Small intestine (tissue), 7 donors: ENCODE measurements at regions not wholly inside any gene's neighbourhood (a gene's known extent, or its start where the extent isn't known, plus 50 kb on each side); places are given as distances from the start of the nearest gene placed in this dataset.

Source experiments
- DNase-seq, 2 donors: peaks; one replicate each; pipeline versions ENCODE4 v3.0.0 to v3.0.0-alpha.2; 2013
- FAIRE-seq: peaks from 2 replicates; lab custom pipeline; 2012; peaks lifted over from hg19 to GRCh38; lab: Jason Lieb, UNC
- H3K27ac ChIP-seq, 3 donors: one replicate each; pipeline ENCODE4 v1.5.1; 2013; ENCODE audit warnings: low read length in 2 of 3, mild to moderate bottlenecking in 2 of 3, control low read depth in 1 of 3, inconsistent platforms in 1 of 3, low read depth in 1 of 3, moderate library complexity in 1 of 3
- H3K27me3 ChIP-seq, 3 donors: one replicate each; pipeline ENCODE4 v1.6.1; 2013; ENCODE audit warnings: low read length in 3 of 3, inconsistent platforms in 1 of 3; ENCODE audit not compliant: control insufficient read depth in 3 of 3, insufficient read depth in 3 of 3
- H3K36me3 ChIP-seq, 3 donors: one replicate each; pipeline ENCODE4 v1.6.1; 2013; ENCODE audit warnings: low read length in 3 of 3, inconsistent platforms in 1 of 3, low read depth in 1 of 3, mild to moderate bottlenecking in 1 of 3, moderate library complexity in 1 of 3; ENCODE audit not compliant: control insufficient read depth in 3 of 3, insufficient read depth in 2 of 3
- H3K4me1 ChIP-seq, 3 donors: one replicate each; pipeline ENCODE4 v1.6.1; 2013; ENCODE audit warnings: low read length in 2 of 3, inconsistent platforms in 1 of 3, low read depth in 1 of 3, mild to moderate bottlenecking in 1 of 3, moderate library complexity in 1 of 3; ENCODE audit not compliant: control insufficient read depth in 3 of 3, insufficient read depth in 2 of 3
- H3K4me3 ChIP-seq, 3 donors: one replicate each; pipeline ENCODE4 v1.5.1; 2013; ENCODE audit warnings: low read length in 3 of 3, control low read depth in 1 of 3, inconsistent platforms in 1 of 3, low read depth in 1 of 3, mild to moderate bottlenecking in 1 of 3, moderate library complexity in 1 of 3
- H3K9me3 ChIP-seq, 2 donors: one replicate each; pipeline ENCODE4 v1.6.1; 2013; ENCODE audit warnings: low read depth in 1 of 2, low read length in 1 of 2; ENCODE audit not compliant: control insufficient read depth in 2 of 2, insufficient read depth in 1 of 2
- WGBS, 3 donors: extraction: QIAGEN DNeasy Blood & Tissue Kit; methylation state at CpG; one replicate each; pipeline ENCODE4 v1.1.7; 2013; 5-methylcytosine and 5-hydroxymethylcytosine counted together
- donor health status: healthy with polysubstance abuse.
- donor health status: control.
- donor health status: control.
- donor health status: Bipolar disorder and iron deficiency.
- donor health status: healthy.

DNA sequence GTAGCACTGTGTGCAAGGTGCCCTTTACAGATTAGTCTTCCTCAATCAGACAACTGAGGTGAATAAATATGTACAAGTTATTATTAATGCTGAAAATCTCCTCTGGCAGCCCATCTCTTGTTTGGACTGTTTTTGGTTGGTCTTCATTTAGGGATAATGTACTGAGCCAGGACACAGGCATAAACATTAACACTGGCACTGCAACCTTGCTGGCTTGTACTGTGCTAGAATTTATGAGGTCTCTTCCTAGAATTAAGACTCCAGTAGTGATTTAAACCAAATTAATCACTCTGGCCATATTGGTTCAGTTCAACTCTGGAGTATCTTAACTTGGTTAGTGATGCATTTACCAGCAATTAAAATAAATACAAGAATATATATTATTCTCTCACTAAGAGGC lies 244.7 kb upstream of the GK2 start:
- Histone ChIP-seq H3K27ac (no peak overlapping the region), H3K36me3 (no peaks in the 10 kb centered on the region)
- FAIRE-seq = no peak

DNA sequence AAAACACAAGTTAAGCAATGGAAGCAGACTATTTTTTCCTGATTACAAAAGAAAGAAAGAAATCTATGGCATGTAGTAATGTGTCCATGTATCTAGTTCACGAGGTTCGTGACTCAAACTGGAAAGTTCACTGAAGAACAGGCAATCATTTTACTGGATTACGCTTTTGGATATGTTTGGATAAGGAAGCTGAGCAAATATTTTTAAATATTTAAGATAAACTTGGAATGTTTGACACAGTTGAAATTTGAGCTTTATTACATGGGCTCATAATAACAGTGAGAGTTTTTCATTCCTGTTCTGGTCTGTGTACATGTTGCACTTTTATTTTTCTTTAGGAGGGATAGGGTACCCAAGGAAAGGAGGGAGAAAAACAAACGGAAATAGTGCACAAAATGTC lies 244.2 kb upstream of the GK2 start:
- Histone ChIP-seq H3K27ac (no peak overlapping the region), H3K36me3 (no peaks in the 10 kb centered on the region), H3K9me3 (no peaks in the 10 kb centered on the region), H3K4me3 (no peak overlapping the region), H3K4me1 (no peaks in the 10 kb centered on the region), H3K27me3 (no peaks in the 10 kb centered on the region)
- FAIRE-seq (no peak), DNase-seq (no peak)
- 14 to 31% (median 18%) methylated on average over 4 of the region's 4 CpGs for WGBS, 3 donors

More for the DNA sequence above, 244.7 kb upstream of the GK2 start:
- DNase-seq = no peak
- no peaks in the 10 kb centered on the region for H3K27me3 ChIP-seq
- H3K4me1 ChIP-seq = no peaks in the 10 kb centered on the region
- H3K9me3 ChIP-seq = no peaks in the 10 kb centered on the region
- H3K4me3 ChIP-seq = no peak overlapping the region

DNA sequence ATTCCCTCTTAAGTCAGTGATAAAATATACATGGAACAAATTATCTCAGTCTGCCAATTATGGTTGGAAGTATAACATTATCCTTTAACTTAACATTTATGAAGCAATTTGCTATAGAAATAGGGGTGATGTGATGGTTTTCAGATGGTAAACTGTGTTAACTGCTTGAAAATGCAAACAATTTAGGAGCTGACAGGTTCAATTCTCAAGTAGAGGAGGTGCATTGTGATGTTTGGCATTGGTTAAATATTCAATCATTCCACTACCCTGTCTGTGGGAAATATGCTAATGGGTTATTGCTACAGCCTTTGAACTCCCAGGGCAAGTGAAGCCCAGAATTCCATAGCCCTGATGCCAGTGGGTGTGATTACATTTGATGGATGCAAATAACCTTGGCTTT lies 243.4 kb upstream of the GK2 start:
- DNase-seq (no peak), FAIRE-seq (no peak)
- Histone ChIP-seq H3K27me3 (no peaks in the 10 kb centered on the region), H3K4me1 (no peaks in the 10 kb centered on the region), H3K36me3 (no peaks in the 10 kb centered on the region), H3K27ac (no peak overlapping the region), H3K4me3 (no peak overlapping the region), H3K9me3 (no peaks in the 10 kb centered on the region)

DNA sequence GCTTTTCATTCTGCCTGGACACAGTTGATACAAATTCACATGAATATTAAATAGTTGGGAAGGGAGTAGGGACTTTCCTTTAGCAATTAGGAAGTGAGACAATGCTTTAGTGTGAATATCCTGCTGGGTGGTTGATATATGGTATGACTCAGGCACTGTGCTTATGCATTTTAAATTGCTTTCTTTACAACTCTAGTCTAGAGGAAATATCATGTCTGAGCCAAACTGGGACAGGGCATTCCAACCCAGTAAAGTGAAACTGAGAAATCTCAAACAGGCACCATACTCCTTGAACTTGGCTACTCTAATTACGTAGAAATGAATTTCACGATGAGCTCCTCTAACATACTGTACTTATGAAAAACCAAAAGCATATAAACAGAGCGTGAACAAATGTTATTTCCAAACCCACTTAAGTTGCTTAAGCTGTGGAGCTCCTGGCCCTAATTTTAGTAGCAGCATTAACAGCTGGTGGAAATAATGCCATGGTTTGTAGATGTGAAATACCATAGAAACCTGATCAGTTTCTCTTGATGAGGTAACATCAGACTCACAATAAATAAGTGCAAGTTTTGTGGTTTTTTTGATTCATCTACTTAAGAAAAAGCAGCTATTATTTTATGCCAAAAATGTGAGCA lies 242.9 kb upstream of the GK2 start:
- Histone ChIP-seq H3K27ac (no peak overlapping the region), H3K9me3 (no peaks in the 10 kb centered on the region), H3K27me3 (no peaks in the 10 kb centered on the region), H3K4me3 (no peak overlapping the region), H3K36me3 (no peaks in the 10 kb centered on the region), H3K4me1 (no peaks in the 10 kb centered on the region)
- FAIRE-seq (no peak), DNase-seq (peak in 1 of 2 donors; percentile 1)
- WGBS, 3 donors = 45 to 86% (median 72%) methylated on average over 3 of the region's 3 CpGs

DNA sequence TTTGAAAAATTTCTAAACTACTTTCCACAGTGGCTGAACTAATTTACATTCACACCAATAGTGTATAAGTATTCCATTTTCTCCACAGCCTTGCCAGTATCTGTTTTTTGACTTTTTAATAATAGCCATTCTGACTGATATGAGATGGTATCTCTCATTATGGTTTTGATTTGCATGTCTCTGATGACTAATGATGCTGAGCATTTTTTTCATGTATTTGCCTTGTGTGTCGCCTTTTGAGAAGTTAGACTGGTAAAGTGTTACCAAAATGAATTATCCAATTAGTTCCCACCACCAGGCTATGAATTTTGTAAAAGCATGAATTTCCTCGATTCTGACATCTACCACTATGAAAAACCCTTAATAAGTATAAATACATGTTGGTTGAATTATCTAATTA lies 242.2 kb upstream of the GK2 start:
- H3K27me3 ChIP-seq = no peaks in the 10 kb centered on the region
- FAIRE-seq = no peak
- 60 to 74% (median 64%) methylated on average over 2 of the region's 2 CpGs for WGBS, 3 donors
- no peak overlapping the region for H3K27ac ChIP-seq
- DNase-seq = no peak
- H3K4me1 ChIP-seq = no peaks in the 10 kb centered on the region
- no peaks in the 10 kb centered on the region for H3K36me3 ChIP-seq
- H3K9me3 ChIP-seq = no peaks in the 10 kb centered on the region
- H3K4me3 ChIP-seq = no peak overlapping the region

DNA sequence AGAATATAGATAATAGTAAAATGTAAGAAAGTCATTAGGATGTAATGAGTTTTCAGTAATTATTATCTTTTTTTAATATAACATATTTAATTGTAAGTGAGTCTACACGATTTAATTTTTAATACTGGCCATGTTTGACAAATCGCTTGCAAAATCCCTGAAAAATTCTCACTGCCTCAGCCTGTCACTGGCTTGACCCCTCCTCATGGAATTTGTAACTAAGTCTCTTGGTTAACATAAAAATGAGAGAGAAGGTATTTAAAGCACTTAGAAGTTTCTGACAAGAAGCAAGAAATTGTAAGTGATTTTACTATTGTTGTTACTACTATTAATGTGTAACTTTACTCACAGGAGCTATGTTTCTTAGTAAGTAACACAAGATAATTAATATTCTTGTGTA lies 237.9 kb upstream of the GK2 start:
- WGBS, 3 donors = 68 to 73% (median 71%) methylated on average over 2 of the region's 2 CpGs
- Histone ChIP-seq H3K27ac (no peak overlapping the region), H3K4me3 (no peak overlapping the region), H3K9me3 (no peaks in the 10 kb centered on the region), H3K27me3 (no peaks in the 10 kb centered on the region), H3K4me1 (no peaks in the 10 kb centered on the region), H3K36me3 (no peaks in the 10 kb centered on the region)
- DNase-seq (no peak), FAIRE-seq (no peak)

DNA sequence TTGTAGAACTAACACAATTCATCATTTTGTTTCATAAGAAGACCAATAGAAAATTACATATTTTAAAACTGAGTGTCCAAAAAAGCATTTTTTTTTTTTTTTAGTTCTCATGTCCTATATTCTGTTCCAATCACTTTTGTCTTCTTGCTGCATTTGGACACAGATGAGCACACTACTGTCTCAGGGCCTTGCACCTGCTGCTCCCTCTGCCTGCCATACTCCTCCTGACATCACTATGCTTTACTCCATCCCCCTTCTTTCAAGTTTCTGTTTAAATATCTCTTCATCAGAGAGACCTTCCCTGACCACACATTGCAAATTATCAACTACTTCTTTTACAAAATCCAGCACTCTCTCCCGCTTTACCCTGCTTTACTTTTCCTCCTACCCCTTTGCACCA lies 230.7 kb upstream of the GK2 start:
- 89 to 91% (median 89%) methylated on average over 1 of the region's 1 CpG for WGBS, 3 donors
- FAIRE-seq (no peak), DNase-seq (no peak)
- no peak overlapping the region for H3K4me3 ChIP-seq
- H3K36me3 ChIP-seq = no peaks in the 10 kb centered on the region
- H3K27ac ChIP-seq = no peak overlapping the region
- H3K9me3 ChIP-seq = no peaks in the 10 kb centered on the region
- H3K27me3 ChIP-seq = no peaks in the 10 kb centered on the region
- H3K4me1 ChIP-seq = no peaks in the 10 kb centered on the region

DNA sequence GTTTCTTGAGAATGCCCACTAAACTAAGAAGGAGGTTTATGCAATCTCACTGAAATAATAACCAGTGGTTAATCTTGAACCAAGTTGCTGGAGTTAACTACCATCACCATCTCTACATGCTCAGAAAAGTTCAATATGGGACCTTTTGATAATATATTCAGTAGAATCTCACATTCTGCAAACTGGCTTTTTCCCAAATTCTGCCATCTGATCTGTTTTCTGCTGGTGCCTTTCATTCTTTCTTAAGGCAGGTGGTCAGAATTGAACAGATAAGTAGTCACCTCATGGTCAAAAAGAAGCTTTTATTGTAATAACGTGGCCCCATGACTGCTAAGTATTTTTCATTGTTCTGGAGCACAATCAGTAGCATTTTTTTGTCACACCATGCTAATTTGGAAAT lies 229.0 kb upstream of the GK2 start:
- Histone ChIP-seq H3K4me3 (no peak overlapping the region), H3K9me3 (no peaks in the 10 kb centered on the region), H3K4me1 (no peaks in the 10 kb centered on the region), H3K27me3 (no peaks in the 10 kb centered on the region), H3K27ac (no peak overlapping the region), H3K36me3 (no peaks in the 10 kb centered on the region)
- FAIRE-seq (no peak), DNase-seq (no peak)
- 56 to 74% (median 57%) methylated on average over 1 of the region's 1 CpG for WGBS, 3 donors

DNA sequence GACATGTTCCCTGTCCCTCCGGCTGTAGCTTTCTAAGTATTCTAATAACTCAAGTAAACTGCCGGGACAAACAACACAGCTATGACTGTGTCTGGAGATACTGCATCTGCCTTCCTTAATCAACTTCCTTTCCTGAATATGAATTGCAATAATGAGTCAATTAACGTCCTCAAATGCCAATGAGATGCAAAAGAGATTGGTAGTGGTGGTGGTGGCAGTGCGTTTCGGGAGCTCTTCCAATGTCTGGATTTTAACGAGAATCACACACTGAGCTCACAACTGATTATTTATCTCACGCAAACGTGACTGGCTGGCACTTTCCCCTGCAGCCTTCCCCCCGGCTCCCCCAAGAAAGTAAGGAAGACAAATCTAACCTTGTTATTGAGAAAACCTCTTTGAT lies 226.1 kb upstream of the GK2 start:
- Histone ChIP-seq H3K27me3 (no peaks in the 10 kb centered on the region), H3K9me3 (no peaks in the 10 kb centered on the region), H3K36me3 (no peaks in the 10 kb centered on the region), H3K4me3 (no peak overlapping the region), H3K27ac (no peak overlapping the region), H3K4me1 (no peaks in the 10 kb centered on the region)
- FAIRE-seq (no peak), DNase-seq (no peak)
- WGBS, 3 donors = 66 to 77% (median 72%) methylated on average over 9 of the region's 9 CpGs
